ENCODE measurements at regions not wholly inside any gene's neighbourhood (a gene's known extent, or its start where the extent isn't known, plus 50 kb on each side); places are given as distances from the start of the nearest gene placed in this dataset.

DNA sequence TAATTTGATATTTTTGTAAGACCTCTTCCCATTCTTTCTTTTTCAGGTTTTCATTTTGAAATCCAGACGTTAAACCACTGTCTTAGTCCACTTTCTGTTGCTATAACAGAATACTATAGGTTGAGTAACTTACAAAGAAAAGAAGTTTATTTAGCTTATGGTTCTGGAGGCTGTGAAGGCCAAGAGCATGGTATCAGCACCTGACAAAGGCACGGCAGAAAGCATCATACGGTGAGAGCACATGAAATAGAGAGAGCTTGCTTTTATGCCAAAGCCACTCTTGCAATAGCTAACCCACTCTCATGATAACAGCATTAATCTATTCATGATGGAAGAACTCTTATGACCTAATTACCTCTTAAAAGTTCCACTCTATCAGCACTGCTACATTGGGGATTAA is 255.6 kb upstream of the PDE4D start:
- TF ChIP-seq CTCF (conservative IDR thresholded peaks at IDR 0.05; ENCODE audit: low read length) (no peak), EZH2phosphoT487 (IDR thresholded peaks at IDR 0.05; ENCODE audit: borderline replicate concordance) (no peak)

Data from Loucy (cell line).